ENCODE measurements at regions not wholly inside any gene's neighbourhood (a gene's known extent, or its start where the extent isn't known, plus 50 kb on each side); places are given as distances from the start of the nearest gene placed in this dataset.

- ChIA-PET POLR2A (no interaction called here), RAD21 (ENCODE audit: low non-redundant PET in 1 of 2, low total read pairs in 2 of 2, uncharacterized antibody in 2 of 2, unreplicated experiment in 2 of 2) (interaction anchor here in 1 of 2 experiments (0.7 kb wide), 1 partner anchor 54 kb away, joined by 5 read pairs; no protein-coding TSS in a partner anchor), CTCF (no interaction called here)
- DNase-seq (ENCODE audit: low read depth, low spot score) (no peak), ATAC-seq (no peak)
- TF ChIP-seq CBX3 (IDR thresholded peaks at IDR 0.05; ENCODE audit: low read depth): no peak
- no peak for TF ChIP-seq TCF7L2 (IDR thresholded peaks at IDR 0.05; ENCODE audit: borderline replicate concordance, extremely low read depth, insufficient read depth, insufficient read length)
- TF ChIP-seq EZH2phosphoT487 (IDR thresholded peaks at IDR 0.05; ENCODE audit: borderline replicate concordance): no peak
- no peak for TF ChIP-seq MAX (IDR thresholded peaks at IDR 0.05)
- TF ChIP-seq POLR2AphosphoS5 (IDR thresholded peaks at IDR 0.05; ENCODE audit: low read depth, low read length): no peak
- no peak for TF ChIP-seq CEBPB (IDR thresholded peaks at IDR 0.05; ENCODE audit: low read depth)
- H3K9me3 ChIP-seq (ENCODE audit: control insufficient read depth in 1 of 2, insufficient read depth in 1 of 2, low read depth in 1 of 2, low read length in 2 of 2): no peaks in the 10 kb centered on the region
- no peaks in the 10 kb centered on the region for H4K20me1 ChIP-seq (ENCODE audit: insufficient read depth)
- H3K79me2 ChIP-seq (ENCODE audit: insufficient read depth, low read length): no peaks in the 10 kb centered on the region
- H3K4me3 ChIP-seq (replicated peaks in 1 of 2; ENCODE audit: low read depth in 1 of 2, low read length in 2 of 2): no peak overlapping the region
- H2AFZ ChIP-seq (ENCODE audit: low read depth, low read length, poor library complexity, severe bottlenecking): no peak overlapping the region
- intact Hi-C loops (cut with micrococcal nuclease): no loop called here
- H3K27ac ChIP-seq (ENCODE audit: low read depth, low read length): no peak overlapping the region
- no TSS peak for BruUV-seq (replicated peaks)
- H3K4me2 ChIP-seq (ENCODE audit: low read length): no peak overlapping the region
- no peaks in the 10 kb centered on the region; a peak in 1 of 4 replicates for H3K4me1 ChIP-seq (ENCODE audit: control insufficient read depth in 1 of 2, insufficient read depth in 2 of 2, low read length in 2 of 2)
- no peak overlapping the region for H3K9ac ChIP-seq (ENCODE audit: low read length)
- H3K27me3 ChIP-seq (ENCODE audit: insufficient read depth, low read length): no peaks in the 10 kb centered on the region
- no peaks in the 10 kb centered on the region for H3K9me2 ChIP-seq (ENCODE audit: insufficient read depth)
- H3K36me3 ChIP-seq (ENCODE audit: control insufficient read depth in 1 of 2, insufficient read depth in 2 of 2, low read length in 2 of 2): no peaks in the 10 kb centered on the region
These were observed 104.9 kb downstream of the TFAP2C start for GRCh38 chr20:56733967-56734366.

GRCh38 chr20:56735084-56735642 is 106.1 kb downstream of the TFAP2C start:
- Histone ChIP-seq H3K27ac (ENCODE audit: low read depth, low read length) (no peak overlapping the region), H3K4me3 (replicated peaks in 1 of 2; ENCODE audit: low read depth in 1 of 2, low read length in 2 of 2) (no peak overlapping the region), H3K36me3 (ENCODE audit: control insufficient read depth in 1 of 2, insufficient read depth in 2 of 2, low read length in 2 of 2) (no peaks in the 10 kb centered on the region), H3K9me3 (ENCODE audit: control insufficient read depth in 1 of 2, insufficient read depth in 1 of 2, low read depth in 1 of 2, low read length in 2 of 2) (no peaks in the 10 kb centered on the region), H3K27me3 (ENCODE audit: insufficient read depth, low read length) (no peaks in the 10 kb centered on the region), H3K9me2 (ENCODE audit: insufficient read depth) (no peaks in the 10 kb centered on the region), H3K4me1 (ENCODE audit: control insufficient read depth in 1 of 2, insufficient read depth in 2 of 2, low read length in 2 of 2) (no peaks in the 10 kb centered on the region; a peak in 1 of 4 replicates), H4K20me1 (ENCODE audit: insufficient read depth) (no peaks in the 10 kb centered on the region), H2AFZ (ENCODE audit: low read depth, low read length, poor library complexity, severe bottlenecking) (no peak overlapping the region), H3K79me2 (ENCODE audit: insufficient read depth, low read length) (no peaks in the 10 kb centered on the region), H3K4me2 (ENCODE audit: low read length) (no peak overlapping the region), H3K9ac (ENCODE audit: low read length) (no peak overlapping the region)
- CTCF ChIA-PET: no interaction called here
- POLR2A ChIA-PET: no interaction called here
- ATAC-seq: no peak
- intact Hi-C loops (cut with micrococcal nuclease): no loop called here
- BruUV-seq (replicated peaks): no TSS peak
- RAD21 ChIA-PET (ENCODE audit: low non-redundant PET in 1 of 2, low total read pairs in 2 of 2, uncharacterized antibody in 2 of 2, unreplicated experiment in 2 of 2): no interaction called here
- TF ChIP-seq ATF3 (IDR thresholded peaks at IDR 0.05): no peak
- no peak for TF ChIP-seq REST (IDR thresholded peaks at IDR 0.05; ENCODE audit: low read depth)
- no peak for TF ChIP-seq SRF (IDR thresholded peaks at IDR 0.05; ENCODE audit: low read depth)
- no peak for TF ChIP-seq EGR1 (IDR thresholded peaks at IDR 0.05; ENCODE audit: low read depth)
- TF ChIP-seq FOSL1 (IDR thresholded peaks at IDR 0.05; ENCODE audit: low read depth): no peak
- TF ChIP-seq SIN3A (IDR thresholded peaks at IDR 0.05; ENCODE audit: low read depth): no peak
- no peak for DNase-seq (ENCODE audit: low read depth, low spot score)
